ENCODE measurements at regions not wholly inside any gene's neighbourhood (a gene's known extent, or its start where the extent isn't known, plus 50 kb on each side); places are given as distances from the start of the nearest gene placed in this dataset.

- Histone ChIP-seq H3K27me3 (ENCODE audit: insufficient read depth, poor library complexity, severe bottlenecking) (no peaks in the 10 kb centered on the region), H3K27ac (replicated peaks) (no peak overlapping the region), H3K4me3 (replicated peaks; ENCODE audit: insufficient read depth, low read length) (no peak overlapping the region)
- DNase-seq (ENCODE audit: low read depth in 1 of 2, low spot score in 1 of 2): no peak
- TF ChIP-seq REST (IDR thresholded peaks at IDR 0.05; ENCODE audit: insufficient replicate concordance, low read depth) (no peak), CTCF (IDR thresholded peaks at IDR 0.05; ENCODE audit: insufficient read depth, low read length) (no peak), SPI1 (IDR thresholded peaks at IDR 0.05; ENCODE audit: borderline replicate concordance, low read depth) (no peak), POLR2AphosphoS5 (IDR thresholded peaks at IDR 0.05; ENCODE audit: low read depth) (no peak), GABPA (IDR thresholded peaks at IDR 0.05; ENCODE audit: low read depth) (no peak)
These were observed 88.8 kb upstream of the EYA2 start for GRCh38 chr20:46805836-46806235.

DNA sequence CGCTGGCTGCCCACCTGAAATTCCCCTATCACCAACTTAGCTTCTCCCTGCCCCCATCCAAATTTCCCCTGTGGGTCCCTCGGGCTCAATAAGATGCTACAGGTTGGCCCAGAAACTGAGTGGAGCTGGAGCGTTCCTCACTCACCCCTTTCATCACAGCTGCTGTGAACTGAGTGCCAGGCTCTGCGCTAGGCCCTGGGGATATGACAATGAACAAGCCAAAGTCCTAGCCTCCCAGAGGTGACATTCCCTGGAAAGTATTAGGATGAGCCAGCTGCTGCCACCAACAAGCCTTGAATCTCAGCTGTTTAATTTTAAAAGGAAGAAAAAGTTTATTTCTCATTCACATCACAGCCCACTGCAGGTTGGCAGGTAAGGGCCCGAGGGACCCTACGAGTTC lies 86.6 kb upstream of the EYA2 start:
- TF ChIP-seq POLR2AphosphoS5 (IDR thresholded peaks at IDR 0.05; ENCODE audit: low read depth) (no peak), SPI1 (IDR thresholded peaks at IDR 0.05; ENCODE audit: borderline replicate concordance, low read depth) (no peak), CTCF (IDR thresholded peaks at IDR 0.05; ENCODE audit: insufficient read depth, low read length) (no peak), REST (IDR thresholded peaks at IDR 0.05; ENCODE audit: insufficient replicate concordance, low read depth) (no peak), GABPA (IDR thresholded peaks at IDR 0.05; ENCODE audit: low read depth) (no peak)
- no peak overlapping the region for H3K4me3 ChIP-seq (replicated peaks; ENCODE audit: insufficient read depth, low read length)
- no peak overlapping the region for H3K27ac ChIP-seq (replicated peaks)
- H3K27me3 ChIP-seq (ENCODE audit: insufficient read depth, poor library complexity, severe bottlenecking): no peaks in the 10 kb centered on the region
- DNase-seq (ENCODE audit: low read depth in 1 of 2, low spot score in 1 of 2): no peak

DNA sequence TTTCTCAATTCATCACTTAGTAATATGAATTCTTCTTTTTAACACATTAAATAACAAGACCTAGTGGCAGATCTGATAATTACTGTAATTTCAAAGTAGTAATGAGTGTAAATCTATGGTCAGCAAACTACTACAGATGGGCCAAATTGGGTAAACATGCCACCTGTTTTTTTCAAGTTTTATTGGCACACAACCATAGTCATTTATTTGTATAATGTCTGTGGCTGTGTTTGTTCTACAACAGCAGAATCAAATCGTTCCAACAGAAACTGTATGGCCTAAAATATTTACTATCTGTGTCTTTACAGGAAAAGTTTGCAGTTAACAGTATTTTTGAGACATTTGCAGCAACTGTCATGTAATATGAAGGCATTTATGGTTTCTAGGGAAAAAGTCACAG lies 86.1 kb upstream of the EYA2 start:
- TF ChIP-seq GABPA (IDR thresholded peaks at IDR 0.05; ENCODE audit: low read depth): no peak
- TF ChIP-seq POLR2AphosphoS5 (IDR thresholded peaks at IDR 0.05; ENCODE audit: low read depth): no peak
- TF ChIP-seq SPI1 (IDR thresholded peaks at IDR 0.05; ENCODE audit: borderline replicate concordance, low read depth): no peak
- TF ChIP-seq REST (IDR thresholded peaks at IDR 0.05; ENCODE audit: insufficient replicate concordance, low read depth): no peak
- TF ChIP-seq CTCF (IDR thresholded peaks at IDR 0.05; ENCODE audit: insufficient read depth, low read length): no peak
- no peak overlapping the region for H3K27ac ChIP-seq (replicated peaks)
- H3K4me3 ChIP-seq (replicated peaks; ENCODE audit: insufficient read depth, low read length): no peak overlapping the region
- no peak for DNase-seq (ENCODE audit: low read depth in 1 of 2, low spot score in 1 of 2)
- no peaks in the 10 kb centered on the region for H3K27me3 ChIP-seq (ENCODE audit: insufficient read depth, poor library complexity, severe bottlenecking)
